HCT116 (cell line): ENCODE measurements at regions not wholly inside any gene's neighbourhood (a gene's known extent, or its start where the extent isn't known, plus 50 kb on each side); places are given as distances from the start of the nearest gene placed in this dataset.

Source experiments
- ATAC-seq: fragments of 200-7000 bp; cut with Tn5 transposase; 2 replicates; pipeline ENCODE4 v1.9.1; 2020; ENCODE audit warnings: mild to moderate bottlenecking, moderate library complexity
- BruUV-seq: library from RNA; stranded (reverse); fragments of 400-500 nt; replicated peaks from 2 replicates; lab custom pipeline; 2021; lab: Mats Ljungman, UMichigan
- CTCF ChIA-PET: fragments of 300-600 bp; sonication (Branson Sonifier 250); formaldehyde crosslinking; loops from one replicate; lab custom pipeline; 2021; ENCODE audit warnings: antibody characterized with exemption; lab: Charles Lee
- POLR2A ChIA-PET: fragments of 300-600, 350-600 bp; sonication (Branson Sonifier 250); formaldehyde crosslinking; loops from one replicate; lab custom pipeline; 2021; ENCODE audit warnings: antibody characterized with exemption; lab: Charles Lee
- RAD21 ChIA-PET, 2 experiments: fragments of 300-600 bp; sonication (Branson Sonifier 250); formaldehyde crosslinking; loops; one replicate each; lab custom pipeline; 2023; ENCODE audit warnings: low total read pairs in 2 of 2; ENCODE audit not compliant: uncharacterized antibody in 2 of 2, unreplicated experiment in 2 of 2, low non-redundant PET in 1 of 2; lab: Charles Lee
- DNase-seq: peaks from one replicate; pipeline ENCODE4 v3.0.0-alpha.2; 2010; ENCODE audit warnings: low read depth, low spot score
- H2AFZ ChIP-seq: fragments of 200-600 bp; shearing (Covaris generic), sonication (generic); 2 replicates; pipeline ENCODE4 v1.6.1; 2017; ENCODE audit warnings: low read depth, mixed run types, mixed read lengths, antibody characterized with exemption, low read length; ENCODE audit not compliant: poor library complexity, severe bottlenecking
- H3K27ac ChIP-seq: 2 replicates; pipeline ENCODE4 v1.5.1; 2012; ENCODE audit warnings: low read depth, low read length
- H3K27me3 ChIP-seq: fragments of 200-600 bp; sonication (generic); 2 replicates; pipeline ENCODE4 v1.6.1; 2016; ENCODE audit warnings: mixed run types, low read length, mixed read lengths; ENCODE audit not compliant: insufficient read depth
- H3K36me3 ChIP-seq, 2 experiments: fragments of 200-500 bp in 1 of 2; fragments of 200-600 bp in 1 of 2; sonication (Bioruptor generic) in 1 of 2; sonication (generic) in 1 of 2; 2 replicates each; pipeline versions ENCODE4 v1.5.1 to v1.6.1; 2014 to 2016; ENCODE audit warnings: low read length in 2 of 2, inconsistent platforms in 1 of 2, mixed read lengths in 1 of 2, mixed run types in 1 of 2; ENCODE audit not compliant: insufficient read depth in 2 of 2, control insufficient read depth in 1 of 2
- H3K4me1 ChIP-seq, 2 experiments: fragments of 200-600 bp in 1 of 2; sonication (generic) in 1 of 2; 2 replicates each; pipeline versions ENCODE4 v1.5.1 to v1.6.1; 2012 to 2017; ENCODE audit warnings: low read length in 2 of 2, inconsistent platforms in 1 of 2, mild to moderate bottlenecking in 1 of 2, mixed read lengths in 1 of 2, mixed run types in 1 of 2, moderate library complexity in 1 of 2; ENCODE audit not compliant: insufficient read depth in 2 of 2, control insufficient read depth in 1 of 2
- H3K4me2 ChIP-seq: fragments of 200-600 bp; sonication (generic); 2 replicates; pipeline ENCODE4 v1.6.1; 2017; ENCODE audit warnings: mixed run types, low read length, mixed read lengths
- H3K4me3 ChIP-seq, 2 experiments: fragments of 200-600 bp in 1 of 2; sonication (generic) in 1 of 2; replicated peaks in 1 of 2; 2 replicates each; pipeline ENCODE4 v1.5.1; 2011 to 2016; ENCODE audit warnings: low read length in 2 of 2, control low read depth in 1 of 2, low read depth in 1 of 2, mild to moderate bottlenecking in 1 of 2, mixed read lengths in 1 of 2, mixed run types in 1 of 2
- H3K79me2 ChIP-seq: fragments of 200-600 bp; sonication (generic); 2 replicates; pipeline ENCODE4 v1.6.1; 2017; ENCODE audit warnings: mild to moderate bottlenecking, mixed run types, low read length, moderate library complexity, mixed read lengths; ENCODE audit not compliant: insufficient read depth
- H3K9ac ChIP-seq: fragments of 200-600 bp; sonication (generic); 2 replicates; pipeline ENCODE4 v1.6.1; 2016; ENCODE audit warnings: low read length, mixed read lengths
- H3K9me2 ChIP-seq: fragments of 200-600 bp; sonication (generic), shearing (Covaris generic); 2 replicates; pipeline ENCODE4 v1.6.1; 2017; ENCODE audit warnings: mixed run types, mild to moderate bottlenecking, moderate library complexity; ENCODE audit not compliant: insufficient read depth
- H3K9me3 ChIP-seq, 2 experiments: fragments of 200-500 bp in 1 of 2; fragments of 200-600 bp in 1 of 2; sonication (Bioruptor generic) in 1 of 2; sonication (generic) in 1 of 2; 2 replicates each; pipeline ENCODE4 v1.6.1; 2014 to 2017; ENCODE audit warnings: low read length in 2 of 2, mixed read lengths in 2 of 2, inconsistent platforms in 1 of 2, low read depth in 1 of 2, mild to moderate bottlenecking in 1 of 2, mixed run types in 1 of 2, moderate library complexity in 1 of 2; ENCODE audit not compliant: control insufficient read depth in 1 of 2, insufficient read depth in 1 of 2
- H4K20me1 ChIP-seq: fragments of 200-600 bp; sonication (generic), shearing (Covaris generic); 2 replicates; pipeline ENCODE4 v1.6.1; 2017; ENCODE audit warnings: mixed run types, mild to moderate bottlenecking, moderate library complexity; ENCODE audit not compliant: insufficient read depth
- CBX3 ChIP-seq: IDR thresholded peaks from 2 replicates; pipeline ENCODE4 v1.6.1; 2012; ENCODE audit warnings: low read depth
- CEBPB ChIP-seq: IDR thresholded peaks from 2 replicates; pipeline ENCODE4 v1.6.1; 2012; ENCODE audit warnings: low read depth
- EGR1 ChIP-seq: IDR thresholded peaks from 2 replicates; pipeline ENCODE4 v1.6.1; 2012; ENCODE audit warnings: low read depth
- ELF1 ChIP-seq: IDR thresholded peaks from 2 replicates; pipeline ENCODE4 v1.6.1; 2012; ENCODE audit warnings: low read depth, borderline replicate concordance
- EZH2 ChIP-seq: fragments of 200-600 bp; sonication (generic); IDR thresholded peaks from 2 replicates; pipeline ENCODE4 v1.6.1; 2017; ENCODE audit warnings: antibody characterized with exemption, mixed run types
- EZH2phosphoT487 ChIP-seq: fragments of 200-600 bp; IDR thresholded peaks from 2 replicates; pipeline ENCODE4 v1.6.1; 2018; ENCODE audit warnings: antibody characterized with exemption, borderline replicate concordance
- FOSL1 ChIP-seq: IDR thresholded peaks from 2 replicates; pipeline ENCODE4 v1.6.1; 2012; ENCODE audit warnings: low read depth
- JUND ChIP-seq: IDR thresholded peaks from 2 replicates; pipeline ENCODE4 v1.6.1; 2012
- POLR2A ChIP-seq: IDR thresholded peaks from 2 replicates; pipeline ENCODE4 v1.7.0; 2011; ENCODE audit warnings: borderline replicate concordance; ENCODE audit not compliant: insufficient read depth, insufficient read length; ENCODE audit errors: extremely low read depth
- RAD21 ChIP-seq: IDR thresholded peaks from 2 replicates; pipeline ENCODE4 v1.6.1; 2012; ENCODE audit warnings: low read depth, mild to moderate bottlenecking
- REST ChIP-seq: IDR thresholded peaks from 2 replicates; pipeline ENCODE4 v1.6.1; 2012; ENCODE audit warnings: low read depth
- SIN3A ChIP-seq: IDR thresholded peaks from 2 replicates; pipeline ENCODE4 v1.6.1; 2012; ENCODE audit warnings: low read depth
- SP1 ChIP-seq: IDR thresholded peaks from 2 replicates; pipeline ENCODE4 v1.6.1; 2012; ENCODE audit warnings: low read depth
- SRF ChIP-seq: IDR thresholded peaks from 2 replicates; pipeline ENCODE4 v1.6.1; 2012; ENCODE audit warnings: low read depth
- TCF7L2 ChIP-seq: IDR thresholded peaks from 2 replicates; pipeline ENCODE4 v1.7.0; 2011; ENCODE audit warnings: borderline replicate concordance, inconsistent platforms; ENCODE audit not compliant: insufficient read depth, insufficient read length; ENCODE audit errors: extremely low read depth
- ZNF274 ChIP-seq: fragments of 200-500 bp; sonication (Bioruptor generic); IDR thresholded peaks from 2 replicates; pipeline ENCODE4 v1.6.1; 2014; ENCODE audit warnings: mild to moderate bottlenecking, low read depth, low read length, inconsistent platforms
- intact Hi-C: fragments of 100-400 bp; cut with micrococcal nuclease; formaldehyde crosslinking; loops from 2 replicates; pipeline ENCODE4 v1.10.0; 2022
- TF ChIP-seq, protein P1 (sequence below): IDR thresholded peaks from 2 replicates; pipeline ENCODE4 v1.6.1; 2012
- TF ChIP-seq, protein P2 (sequence below): IDR thresholded peaks from 2 replicates; pipeline ENCODE4 v1.6.1; 2011; ENCODE audit warnings: mild to moderate bottlenecking, low read length, moderate library complexity; ENCODE audit not compliant: insufficient replicate concordance; ENCODE audit errors: extremely low read depth
- TF ChIP-seq, protein P3 (sequence below): IDR thresholded peaks from 2 replicates; pipeline ENCODE4 v1.6.1; 2012
- TF ChIP-seq, protein P4 (sequence below), 3 experiments: fragments of 200-600 bp in 1 of 3; sonication (generic) in 1 of 3; IDR thresholded peaks in 2 of 3; conservative IDR thresholded peaks in 1 of 3; 2 replicates each; pipeline ENCODE4 v1.5.1; 2012 to 2017; ENCODE audit warnings: low read depth in 2 of 3, low read length in 2 of 3, antibody characterized with exemption in 1 of 3, borderline replicate concordance in 1 of 3, control low read depth in 1 of 3, mild to moderate bottlenecking in 1 of 3, mixed read lengths in 1 of 3, mixed run types in 1 of 3, moderate library complexity in 1 of 3; ENCODE audit not compliant: insufficient read depth in 1 of 3

DNA sequence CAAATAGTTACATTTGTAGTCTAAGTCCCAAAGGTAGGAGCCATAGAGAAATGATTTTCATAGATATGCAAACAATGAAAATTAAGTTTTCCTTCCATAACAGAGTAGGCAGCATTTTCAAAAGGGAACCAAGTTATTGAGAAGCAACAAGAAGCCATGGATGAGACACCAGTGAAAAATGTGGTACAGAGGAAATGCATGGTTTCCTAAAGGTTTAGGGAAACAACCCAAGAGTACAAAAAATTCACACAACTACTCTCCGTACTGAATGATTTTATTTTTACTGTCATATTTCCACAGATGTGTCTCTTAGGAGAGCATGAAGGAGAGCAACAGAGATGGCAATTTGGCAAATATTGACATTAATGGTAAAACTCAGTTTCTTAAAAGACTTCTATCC lies 1408.9 kb upstream of the PCDH7 start:
- no peaks in the 10 kb centered on the region for H3K9me2 ChIP-seq
- no peaks in the 10 kb centered on the region for H3K9me3 ChIP-seq
- no TSS peak for BruUV-seq
- H3K27me3 ChIP-seq: no peaks in the 10 kb centered on the region
- H3K36me3 ChIP-seq: no peaks in the 10 kb centered on the region
- no peak overlapping the region for H3K27ac ChIP-seq
- ChIA-PET CTCF (no interaction called here), POLR2A (no interaction called here), RAD21 (no interaction called here)
- ATAC-seq (no peak), DNase-seq (no peak)
- H2AFZ ChIP-seq: no peak overlapping the region
- H4K20me1 ChIP-seq: no peaks in the 10 kb centered on the region
- no peaks in the 10 kb centered on the region for H3K79me2 ChIP-seq
- H3K9ac ChIP-seq: no peak overlapping the region
- no peak overlapping the region for H3K4me2 ChIP-seq
- no peaks in the 10 kb centered on the region for H3K4me1 ChIP-seq
- H3K4me3 ChIP-seq: no peak overlapping the region
- intact Hi-C loops: no loop called here
- TF ChIP-seq CEBPB (no peak), SP1 (no peak), SIN3A (no peak), RAD21 (no peak), FOSL1 (no peak), ELF1 (no peak), SRF (no peak), EZH2phosphoT487 (no peak), CBX3 (no peak), EGR1 (no peak), REST (no peak), ZNF274 (no peak), TCF7L2 (no peak), JUND (no peak), EZH2 (no peak), POLR2A (no peak)
- TF ChIP-seq, protein P1, sequence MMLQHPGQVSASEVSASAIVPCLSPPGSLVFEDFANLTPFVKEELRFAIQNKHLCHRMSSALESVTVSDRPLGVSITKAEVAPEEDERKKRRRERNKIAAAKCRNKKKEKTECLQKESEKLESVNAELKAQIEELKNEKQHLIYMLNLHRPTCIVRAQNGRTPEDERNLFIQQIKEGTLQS: no peak
- TF ChIP-seq, protein P2, sequence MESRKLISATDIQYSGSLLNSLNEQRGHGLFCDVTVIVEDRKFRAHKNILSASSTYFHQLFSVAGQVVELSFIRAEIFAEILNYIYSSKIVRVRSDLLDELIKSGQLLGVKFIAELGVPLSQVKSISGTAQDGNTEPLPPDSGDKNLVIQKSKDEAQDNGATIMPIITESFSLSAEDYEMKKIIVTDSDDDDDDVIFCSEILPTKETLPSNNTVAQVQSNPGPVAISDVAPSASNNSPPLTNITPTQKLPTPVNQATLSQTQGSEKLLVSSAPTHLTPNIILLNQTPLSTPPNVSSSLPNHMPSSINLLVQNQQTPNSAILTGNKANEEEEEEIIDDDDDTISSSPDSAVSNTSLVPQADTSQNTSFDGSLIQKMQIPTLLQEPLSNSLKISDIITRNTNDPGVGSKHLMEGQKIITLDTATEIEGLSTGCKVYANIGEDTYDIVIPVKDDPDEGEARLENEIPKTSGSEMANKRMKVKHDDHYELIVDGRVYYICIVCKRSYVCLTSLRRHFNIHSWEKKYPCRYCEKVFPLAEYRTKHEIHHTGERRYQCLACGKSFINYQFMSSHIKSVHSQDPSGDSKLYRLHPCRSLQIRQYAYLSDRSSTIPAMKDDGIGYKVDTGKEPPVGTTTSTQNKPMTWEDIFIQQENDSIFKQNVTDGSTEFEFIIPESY: no peak
- TF ChIP-seq, protein P3, sequence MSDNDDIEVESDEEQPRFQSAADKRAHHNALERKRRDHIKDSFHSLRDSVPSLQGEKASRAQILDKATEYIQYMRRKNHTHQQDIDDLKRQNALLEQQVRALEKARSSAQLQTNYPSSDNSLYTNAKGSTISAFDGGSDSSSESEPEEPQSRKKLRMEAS: no peak
- TF ChIP-seq, protein P4, sequence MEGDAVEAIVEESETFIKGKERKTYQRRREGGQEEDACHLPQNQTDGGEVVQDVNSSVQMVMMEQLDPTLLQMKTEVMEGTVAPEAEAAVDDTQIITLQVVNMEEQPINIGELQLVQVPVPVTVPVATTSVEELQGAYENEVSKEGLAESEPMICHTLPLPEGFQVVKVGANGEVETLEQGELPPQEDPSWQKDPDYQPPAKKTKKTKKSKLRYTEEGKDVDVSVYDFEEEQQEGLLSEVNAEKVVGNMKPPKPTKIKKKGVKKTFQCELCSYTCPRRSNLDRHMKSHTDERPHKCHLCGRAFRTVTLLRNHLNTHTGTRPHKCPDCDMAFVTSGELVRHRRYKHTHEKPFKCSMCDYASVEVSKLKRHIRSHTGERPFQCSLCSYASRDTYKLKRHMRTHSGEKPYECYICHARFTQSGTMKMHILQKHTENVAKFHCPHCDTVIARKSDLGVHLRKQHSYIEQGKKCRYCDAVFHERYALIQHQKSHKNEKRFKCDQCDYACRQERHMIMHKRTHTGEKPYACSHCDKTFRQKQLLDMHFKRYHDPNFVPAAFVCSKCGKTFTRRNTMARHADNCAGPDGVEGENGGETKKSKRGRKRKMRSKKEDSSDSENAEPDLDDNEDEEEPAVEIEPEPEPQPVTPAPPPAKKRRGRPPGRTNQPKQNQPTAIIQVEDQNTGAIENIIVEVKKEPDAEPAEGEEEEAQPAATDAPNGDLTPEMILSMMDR (IDR thresholded peaks at IDR 0.05 in 2 of 3, conservative IDR thresholded peaks at IDR 0.05 in 1 of 3; ENCODE audit: borderline replicate concordance in 1 of 3, insufficient read depth in 1 of 3, low read depth in 2 of 3, low read length in 2 of 3): no peak
